H1 (cell line): ENCODE measurements at regions not wholly inside any gene's neighbourhood (a gene's known extent, or its start where the extent isn't known, plus 50 kb on each side); places are given as distances from the start of the nearest gene placed in this dataset.

Source experiments
- CTCF ChIA-PET: fragments of 300-600 bp; sonication (Branson Sonifier 250); formaldehyde crosslinking; loops from one replicate; lab custom pipeline; 2021; ENCODE audit not compliant: partially characterized antibody; lab: Charles Lee
- POLR2A ChIA-PET: fragments of 300-600 bp; sonication (Branson Sonifier 250); formaldehyde crosslinking; loops from one replicate; lab custom pipeline; 2021; ENCODE audit warnings: inconsistent platforms; ENCODE audit not compliant: partially characterized antibody; lab: Charles Lee
- DNase-seq, 2 experiments: peaks; one replicate each; pipeline versions ENCODE4 v3.0.0 to v3.0.0-alpha.2; 2010 to 2022; ENCODE audit warnings: low spot score in 2 of 2, low read depth in 1 of 2, mixed read lengths in 1 of 2
- FAIRE-seq: peaks from 2 replicates; lab custom pipeline; 2011; peaks lifted over from hg19 to GRCh38; lab: Jason Lieb, UNC
- H2AFZ ChIP-seq: 2 replicates; pipeline ENCODE4 v1.8.1; 2012; ENCODE audit warnings: low read length, inconsistent platforms
- H2AK5ac ChIP-seq: 2 replicates; pipeline ENCODE4 v1.6.1; 2013; ENCODE audit warnings: low read depth, low read length
- H2BK120ac ChIP-seq: replicated peaks from 2 replicates; pipeline ENCODE3; 2013; ENCODE audit warnings: low read depth, low read length, inconsistent platforms
- H2BK12ac ChIP-seq: 2 replicates; pipeline ENCODE4 v1.6.1; 2013; ENCODE audit warnings: low read depth, low read length
- H2BK15ac ChIP-seq: 2 replicates; pipeline ENCODE4 v1.6.1; 2013; ENCODE audit warnings: low read length
- H2BK20ac ChIP-seq: 2 replicates; pipeline ENCODE4 v1.6.1; 2013; ENCODE audit warnings: low read length
- H2BK5ac ChIP-seq: 2 replicates; pipeline ENCODE4 v1.6.1; 2013; ENCODE audit warnings: low read depth, low read length
- H3K14ac ChIP-seq: 2 replicates; pipeline ENCODE4 v1.6.1; 2013; ENCODE audit warnings: inconsistent platforms; ENCODE audit not compliant: insufficient read length
- H3K18ac ChIP-seq: 2 replicates; pipeline ENCODE4 v1.6.1; 2013; ENCODE audit warnings: low read length; ENCODE audit errors: extremely low read depth
- H3K23ac ChIP-seq: 2 replicates; pipeline ENCODE4 v1.6.1; 2013; ENCODE audit warnings: inconsistent platforms; ENCODE audit not compliant: insufficient read length
- H3K23me2 ChIP-seq: 2 replicates; pipeline ENCODE4 v1.6.1; 2013; ENCODE audit warnings: low read depth, low read length
- H3K27ac ChIP-seq: 2 replicates; pipeline ENCODE4 v1.6.1; 2011; ENCODE audit warnings: low read depth, low read length, inconsistent platforms
- H3K27me3 ChIP-seq, 4 experiments: replicated peaks in 1 of 4; 1 replicate in 1 of 4; 2 replicates in 3 of 4; pipeline versions ENCODE4 v1.6.1 to v1.8.1; 2011 to 2013; ENCODE audit warnings: low read length in 3 of 4, mild to moderate bottlenecking in 3 of 4, inconsistent platforms in 2 of 4, mixed read lengths in 2 of 4, moderate library complexity in 1 of 4; ENCODE audit not compliant: control insufficient read depth in 3 of 4, insufficient read depth in 3 of 4; ENCODE audit errors: extremely low read depth in 1 of 4
- H3K36me3 ChIP-seq, 4 experiments: 2 replicates each; pipeline versions ENCODE4 v1.6.1 to v1.8.1; 2011 to 2013; ENCODE audit warnings: mild to moderate bottlenecking in 4 of 4, low read length in 3 of 4, moderate library complexity in 2 of 4, control low read depth in 1 of 4, inconsistent platforms in 1 of 4; ENCODE audit not compliant: insufficient read depth in 4 of 4, control insufficient read depth in 2 of 4
- H3K4ac ChIP-seq: replicated peaks from 2 replicates; pipeline ENCODE3; 2013; ENCODE audit warnings: low read length, low read depth, mixed read lengths, inconsistent platforms; ENCODE audit not compliant: insufficient read length
- H3K4me1 ChIP-seq, 4 experiments: replicated peaks in 1 of 4; 1 replicate in 1 of 4; 2 replicates in 3 of 4; pipeline versions ENCODE4 v1.6.1 to v1.8.1; 2011 to 2013; ENCODE audit warnings: low read length in 3 of 4, inconsistent platforms in 2 of 4, mixed read lengths in 1 of 4; ENCODE audit not compliant: insufficient read depth in 4 of 4, control insufficient read depth in 3 of 4
- H3K4me2 ChIP-seq, 2 experiments: 2 replicates each; pipeline versions ENCODE4 v1.6.1 to v1.8.1; 2011 to 2013; ENCODE audit warnings: low read depth in 2 of 2, low read length in 2 of 2, control low read depth in 1 of 2, inconsistent platforms in 1 of 2, mild to moderate bottlenecking in 1 of 2; ENCODE audit not compliant: insufficient read depth in 1 of 2
- H3K4me3 ChIP-seq, 4 experiments: fragments of 200-600, 300-600 bp in 1 of 4; sonication (generic), shearing (Covaris generic), sonication (Bioruptor Twin) in 1 of 4; 2 replicates each; pipeline versions ENCODE4 v1.5.1 to v1.8.1; 2011 to 2016; ENCODE audit warnings: low read length in 4 of 4, low read depth in 3 of 4, control low read depth in 2 of 4, inconsistent platforms in 2 of 4, mild to moderate bottlenecking in 2 of 4, mixed read lengths in 1 of 4, moderate library complexity in 1 of 4; ENCODE audit not compliant: insufficient read depth in 2 of 4; ENCODE audit errors: extremely low read depth in 1 of 4
- H3K56ac ChIP-seq: replicated peaks from 2 replicates; pipeline ENCODE3; 2013; ENCODE audit warnings: low read depth, mild to moderate bottlenecking, mixed read lengths, low read length, inconsistent platforms; ENCODE audit not compliant: insufficient read length
- H3K79me1 ChIP-seq: 2 replicates; pipeline ENCODE4 v1.6.1; 2013; ENCODE audit warnings: low read depth, low read length, control low read depth
- H3K79me2 ChIP-seq, 2 experiments: 2 replicates each; pipeline versions ENCODE4 v1.6.1 to v1.8.1; 2012 to 2013; ENCODE audit warnings: low read length in 2 of 2, mild to moderate bottlenecking in 2 of 2, inconsistent platforms in 1 of 2; ENCODE audit not compliant: insufficient read depth in 2 of 2, control insufficient read depth in 1 of 2
- H3K9ac ChIP-seq, 4 experiments: replicated peaks in 1 of 4; 1 replicate in 1 of 4; 2 replicates in 3 of 4; pipeline versions ENCODE4 v1.6.1 to v1.8.1; 2011 to 2013; ENCODE audit warnings: low read depth in 3 of 4, low read length in 3 of 4, control low read depth in 2 of 4, mild to moderate bottlenecking in 2 of 4, moderate library complexity in 2 of 4, inconsistent platforms in 1 of 4; ENCODE audit errors: extremely low read depth in 1 of 4
- H3K9me3 ChIP-seq, 2 experiments: 2 replicates each; pipeline versions ENCODE4 v1.6.1 to v1.8.1; 2012 to 2013; ENCODE audit warnings: mild to moderate bottlenecking in 2 of 2, moderate library complexity in 2 of 2, control low read depth in 1 of 2, inconsistent platforms in 1 of 2, low read depth in 1 of 2, low read length in 1 of 2, mixed read lengths in 1 of 2; ENCODE audit not compliant: insufficient read depth in 2 of 2
- H4K20me1 ChIP-seq, 2 experiments: replicated peaks in 1 of 2; 2 replicates each; pipeline versions ENCODE3 to v1.8.1; 2011 to 2013; ENCODE audit warnings: inconsistent platforms in 2 of 2, low read length in 2 of 2, mild to moderate bottlenecking in 1 of 2; ENCODE audit not compliant: insufficient read depth in 2 of 2, control insufficient read depth in 1 of 2
- H4K5ac ChIP-seq: 2 replicates; pipeline ENCODE4 v1.6.1; 2013; ENCODE audit warnings: low read length, low read depth, mixed read lengths, inconsistent platforms; ENCODE audit not compliant: insufficient read length
- H4K8ac ChIP-seq: 2 replicates; pipeline ENCODE4 v1.8.0; 2013; ENCODE audit warnings: mild to moderate bottlenecking, moderate library complexity, low read length, inconsistent platforms; ENCODE audit not compliant: insufficient read depth; ENCODE audit errors: extremely low read depth
- H4K91ac ChIP-seq: replicated peaks from 2 replicates; pipeline ENCODE3; 2013; ENCODE audit warnings: low read length, mixed read lengths, inconsistent platforms; ENCODE audit not compliant: insufficient read length
- ASH2L ChIP-seq: fragments of 200-600, 300-600 bp; sonication (generic); IDR thresholded peaks from one replicate; pipeline ENCODE4 v1.7.1; 2017; ENCODE audit warnings: low read length
- EP300 ChIP-seq, 2 experiments: IDR thresholded peaks; 1 replicate in 1 of 2; 2 replicates in 1 of 2; pipeline ENCODE4 v1.6.1; 2011 to 2012; ENCODE audit warnings: low read depth in 2 of 2, low read length in 2 of 2, mild to moderate bottlenecking in 2 of 2, borderline replicate concordance in 1 of 2, inconsistent platforms in 1 of 2, moderate library complexity in 1 of 2
- GTF2F1 ChIP-seq: IDR thresholded peaks from 2 replicates; pipeline ENCODE4 v1.6.1; 2012; ENCODE audit warnings: low read depth, low read length, improper control_type of control experiment, borderline replicate concordance
- HDAC2 ChIP-seq, 2 experiments: fragments of 300-600 bp in 1 of 2; sonication (generic) in 1 of 2; IDR thresholded peaks; 2 replicates each; pipeline ENCODE4 v1.6.1; 2011 to 2012; ENCODE audit warnings: low read depth in 2 of 2, low read length in 2 of 2, mild to moderate bottlenecking in 2 of 2, moderate library complexity in 2 of 2, borderline replicate concordance in 1 of 2, inconsistent platforms in 1 of 2
- HDAC6 ChIP-seq: IDR thresholded peaks from one replicate; pipeline ENCODE4 v1.7.1; 2012; ENCODE audit warnings: low read depth, mild to moderate bottlenecking, inconsistent platforms, low read length, moderate library complexity
- KDM1A ChIP-seq: fragments of 200-600, 300-600 bp; sonication (generic); IDR thresholded peaks from 2 replicates; pipeline ENCODE4 v1.7.1; 2016; ENCODE audit warnings: mild to moderate bottlenecking, low read length, borderline replicate concordance
- NANOG ChIP-seq: IDR thresholded peaks from 2 replicates; pipeline ENCODE4 v1.6.1; 2011; ENCODE audit warnings: low read length, low read depth, mild to moderate bottlenecking, inconsistent platforms; ENCODE audit not compliant: insufficient read depth, poor library complexity, severe bottlenecking
- PHF8 ChIP-seq: fragments of 200-600 bp; sonication (generic); conservative IDR thresholded peaks from 2 replicates; pipeline ENCODE4 v1.7.1; 2012; ENCODE audit warnings: low read depth, mild to moderate bottlenecking, inconsistent platforms, low read length, moderate library complexity
- RXRA ChIP-seq: IDR thresholded peaks from 2 replicates; pipeline ENCODE4 v1.6.1; 2011; ENCODE audit warnings: low read depth, mild to moderate bottlenecking, low read length, moderate library complexity; ENCODE audit not compliant: insufficient read depth
- SP2 ChIP-seq: IDR thresholded peaks from 2 replicates; pipeline ENCODE4 v1.6.1; 2012; ENCODE audit warnings: mild to moderate bottlenecking, low read length, inconsistent platforms
- SP4 ChIP-seq: IDR thresholded peaks from 2 replicates; pipeline ENCODE4 v1.6.1; 2012; ENCODE audit warnings: low read length, inconsistent platforms
- TAF1 ChIP-seq: IDR thresholded peaks from 2 replicates; pipeline ENCODE4 v1.6.1; 2011; ENCODE audit warnings: mild to moderate bottlenecking, low read depth, low read length
- TAF7 ChIP-seq: optimal IDR thresholded peaks from 2 replicates; pipeline ENCODE3; 2011; ENCODE audit warnings: low read depth, mild to moderate bottlenecking, inconsistent platforms, low read length, moderate library complexity, borderline replicate concordance
- YY1 ChIP-seq: IDR thresholded peaks from 2 replicates; pipeline ENCODE4 v1.6.1; 2011; ENCODE audit warnings: low read depth, mild to moderate bottlenecking, low read length
- WGBS, 2 experiments: shearing (Covaris generic) in 1 of 2; methylation state at CpG; one replicate each; pipeline versions ENCODE4 v1.1.6 to v1.1.7; 2013 to 2015; ENCODE audit warnings: low lambda C conversion rate in 2 of 2, mixed read lengths in 2 of 2, inconsistent platforms in 1 of 2, low coverage in 1 of 2, missing lambda C conversion rate in 1 of 2; ENCODE audit not compliant: insufficient replicate concordance in 2 of 2, insufficient coverage in 1 of 2, insufficient read length in 1 of 2; ENCODE audit errors: extremely low coverage in 1 of 2, missing lambda C conversion rate in 1 of 2; 5-methylcytosine and 5-hydroxymethylcytosine counted together

GRCh38 chr13:31057403-31058033 lies 104.2 kb downstream of the HSPH1 start:
- Histone ChIP-seq H3K4me1 (no peaks in the 10 kb centered on the region; a peak in 1 of 7 replicates), H2BK120ac (no peak overlapping the region), H3K4me2 (no peak overlapping the region), H3K23me2 (peaks cover 2% of the 10 kb centered on the region; the same call in 1 of the 2 replicates), H3K18ac (no peak overlapping the region), H3K27me3 (no peaks in the 10 kb centered on the region), H3K79me2 (no peaks in the 10 kb centered on the region), H3K9me3 (no peaks in the 10 kb centered on the region), H3K4ac (no peak overlapping the region), H2BK15ac (no peak overlapping the region), H4K8ac (no peak overlapping the region), H2BK12ac (no peak overlapping the region), H3K14ac (no peak overlapping the region), H3K27ac (no peak overlapping the region), H2AK5ac (no peak overlapping the region), H4K5ac (no peak overlapping the region), H4K91ac (no peak overlapping the region), H2BK5ac (no peak overlapping the region), H3K9ac (no peak overlapping the region), H3K4me3 (no peak overlapping the region), H3K79me1 (no peaks in the 10 kb centered on the region), H2BK20ac (no peak overlapping the region), H3K36me3 (no peaks in the 10 kb centered on the region), H4K20me1 (no peaks in the 10 kb centered on the region), H3K56ac (no peak overlapping the region), H3K23ac (no peak overlapping the region), H2AFZ (no peak overlapping the region)
- WGBS, 2 experiments, result 89% methylated on average over 9 of the region's 9 CpGs; no CpG with 5 or more reads in 1 of the 2 experiments
- no peak for DNase-seq
- ChIA-PET POLR2A (no interaction called here), CTCF (interaction anchor here (0.9 to 1.8 kb wide), 5 partner anchors 12 to 32 kb away, joined by 3 to 13 read pairs (median 4); no protein-coding TSS in a partner anchor)
- no peak for FAIRE-seq
- TF ChIP-seq TAF7 (no peak), RXRA (no peak), ASH2L (no peak), HDAC6 (no peak), NANOG (no peak), EP300 (IDR thresholded peaks at IDR 0.05; ENCODE audit: borderline replicate concordance in 1 of 2, low read depth in 2 of 2, low read length in 2 of 2) (no peak), KDM1A (no peak), SP2 (no peak), YY1 (no peak), PHF8 (no peak), GTF2F1 (no peak), SP4 (no peak), TAF1 (no peak), HDAC2 (IDR thresholded peaks at IDR 0.05; ENCODE audit: borderline replicate concordance in 1 of 2, low read depth in 2 of 2, low read length in 2 of 2) (no peak)
